NCI-H2081 (cell line): ENCODE measurements at regions not wholly inside any gene's neighbourhood (a gene's known extent, or its start where the extent isn't known, plus 50 kb on each side); places are given as distances from the start of the nearest gene placed in this dataset.
"Not testable (repeated sequence)": the region's sequence is repeated elsewhere in the genome, so short reads cannot be mapped to it uniquely, and the experiment has no call there.

Experiments
- DNase-seq, 2 experiments: peaks; one replicate each; lab custom pipeline; 2025; lab: John Stamatoyannopoulos, UW

DNA sequence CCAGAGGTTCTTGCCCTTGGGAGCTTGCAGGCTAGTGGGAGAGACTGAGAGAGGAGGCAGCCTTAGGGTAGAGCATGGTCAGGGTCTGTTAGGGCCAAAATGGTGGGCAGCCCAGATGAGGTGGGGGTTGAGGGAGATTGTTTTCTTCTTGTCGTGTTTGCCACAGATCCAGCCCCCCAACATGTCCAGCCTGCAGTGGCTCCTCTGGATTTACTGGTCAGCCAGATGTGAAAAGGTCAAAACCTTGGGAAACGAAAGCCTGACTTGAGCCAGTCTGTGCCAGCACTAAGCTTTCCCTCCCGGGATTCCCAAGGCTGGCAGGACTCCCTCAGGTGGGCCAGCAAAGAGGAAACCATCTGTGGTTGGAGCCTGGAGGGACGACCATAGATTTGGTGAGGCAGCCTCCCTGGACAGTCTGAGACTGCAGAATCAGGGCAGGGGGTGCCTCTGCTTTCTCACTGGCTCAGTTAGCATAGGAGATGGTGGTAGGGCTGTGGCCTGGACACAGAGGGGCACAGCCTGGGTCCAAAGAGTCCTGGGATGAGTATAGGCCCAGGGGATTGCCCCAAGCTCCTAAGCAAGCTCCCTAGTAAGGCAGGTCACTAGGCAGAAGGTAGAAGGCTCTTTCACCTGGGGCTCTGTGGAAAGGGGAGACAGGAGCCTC is 51.2 kb upstream of the PRR23C start:
- no peak for DNase-seq

DNA sequence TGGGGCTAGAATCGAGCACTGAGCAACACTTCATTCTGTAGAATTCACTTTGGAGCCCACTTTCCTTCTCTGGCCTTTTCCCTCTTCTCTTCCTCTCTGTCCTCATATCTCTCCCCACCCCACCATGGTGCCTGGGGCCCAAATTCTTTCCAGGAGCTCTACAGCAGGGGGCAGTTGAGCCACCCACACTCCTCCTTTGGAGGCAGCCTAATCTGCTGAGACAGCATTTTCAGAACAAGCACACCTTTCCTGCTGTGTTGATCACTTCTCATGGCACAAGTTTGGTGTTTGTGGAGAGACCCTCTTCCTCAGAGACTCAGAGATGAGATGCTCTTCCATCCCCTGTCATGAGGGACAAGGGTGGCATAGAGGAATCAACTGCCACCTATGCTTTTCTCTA is 52.0 kb upstream of the PRR23C start:
- no peak for DNase-seq

DNA sequence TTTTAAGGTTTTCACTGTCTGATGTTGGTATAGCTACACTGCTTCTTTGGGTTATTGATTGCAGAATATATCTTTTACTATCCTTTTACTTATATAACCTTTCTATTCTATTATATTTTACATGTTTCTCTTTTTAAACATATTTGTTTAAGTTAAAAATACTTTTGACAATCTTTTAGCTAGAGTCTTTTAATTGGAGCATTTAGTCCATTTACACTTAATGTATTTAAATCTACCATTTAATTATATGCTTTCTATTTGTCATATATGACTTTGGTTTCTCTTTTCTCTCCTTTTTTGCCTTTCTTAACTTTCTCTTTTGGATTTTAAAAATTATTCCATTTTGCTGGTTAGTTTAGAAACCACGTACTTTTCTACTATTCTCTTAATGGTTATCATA is 53.7 kb upstream of the PRR23C start:
- DNase-seq, result no peak

DNA sequence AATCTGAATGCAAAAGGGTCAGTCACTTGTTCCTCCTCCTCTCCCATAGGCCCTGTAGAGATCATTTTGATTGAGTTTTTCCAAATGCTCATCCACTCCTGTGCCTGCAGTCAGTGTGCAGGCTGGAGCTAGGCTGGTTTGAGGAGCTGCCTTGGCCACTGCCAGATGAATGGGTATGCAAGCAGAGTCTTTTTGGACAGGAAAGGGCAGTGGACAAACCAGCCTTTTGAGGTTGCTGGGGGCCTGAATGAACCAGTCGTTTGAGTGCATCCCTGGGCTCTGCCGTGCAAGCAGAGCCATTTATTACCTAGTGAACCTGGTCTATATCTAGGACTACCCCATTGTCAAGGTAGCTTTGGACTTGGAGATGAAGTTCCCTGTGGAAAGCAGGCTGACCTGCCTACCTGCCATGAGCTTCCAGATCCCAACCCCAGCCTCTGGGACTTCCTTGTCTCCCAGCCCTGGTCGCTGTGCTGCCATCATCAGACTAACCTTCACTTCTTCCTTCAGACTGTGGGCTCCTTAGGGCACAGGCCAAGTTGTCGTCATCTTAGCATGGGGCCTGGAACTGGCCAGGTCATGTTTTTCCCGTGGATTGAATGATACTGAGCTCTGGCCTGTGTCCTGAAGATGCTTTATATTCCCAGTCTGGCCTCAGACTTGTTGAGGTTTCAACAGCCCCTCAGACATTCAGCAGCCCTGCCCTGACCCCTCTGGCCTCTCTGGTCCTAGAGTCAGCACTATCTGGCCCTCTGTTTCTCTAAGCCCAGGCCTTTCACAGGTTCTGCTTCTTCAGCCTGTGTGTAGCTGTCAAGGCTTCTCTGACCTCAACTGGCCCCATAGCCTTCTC is 55.5 kb upstream of the PRR23C start:
- DNase-seq, result no peak

DNA sequence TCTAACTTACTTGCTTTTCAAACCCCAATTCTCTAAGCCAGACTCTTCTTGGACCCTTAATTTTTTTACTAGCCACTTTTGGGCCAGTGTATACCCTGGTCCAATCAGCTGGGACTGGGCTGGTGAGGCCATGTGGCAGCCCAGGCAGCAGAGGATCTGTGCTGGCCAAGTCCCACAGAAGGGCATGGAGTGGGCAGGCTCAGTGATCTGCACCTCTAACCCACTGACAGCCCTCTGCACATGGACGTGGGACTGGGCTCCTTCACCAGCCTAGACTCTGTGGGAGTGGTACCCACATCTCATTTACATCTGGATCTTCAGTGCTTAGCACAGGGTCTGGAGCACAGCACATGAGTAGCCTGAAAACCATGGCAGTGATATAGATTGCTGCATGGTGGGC is 56.1 kb upstream of the PRR23C start:
- DNase-seq, result no peak

- DNase-seq, result no peak
These were observed 56.7 kb upstream of the PRR23C start for GRCh38 chr3:139101396-139101795.

- DNase-seq, result no peak
These were observed 58.8 kb upstream of the PRR23C start for GRCh38 chr3:139103484-139103883.

DNA sequence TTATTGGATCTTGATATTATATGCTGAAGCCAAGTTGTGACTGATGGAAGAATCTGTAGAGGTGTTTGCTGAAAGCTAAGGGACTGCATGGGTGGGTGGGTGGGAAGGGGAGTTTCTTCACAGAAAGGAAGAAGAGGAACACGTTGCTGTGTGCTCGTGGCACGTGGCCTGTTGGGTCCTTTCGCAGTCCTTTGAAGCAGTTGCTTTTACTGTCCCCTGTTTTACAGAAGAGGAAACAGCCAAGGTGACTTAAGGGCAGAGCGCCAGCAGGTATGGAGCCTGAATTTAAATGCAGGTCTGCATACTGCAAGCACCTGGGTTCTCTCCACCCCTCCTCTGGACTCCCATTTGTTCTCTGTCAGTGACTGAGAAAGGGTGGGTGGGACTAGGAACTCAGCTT is 59.4 kb upstream of the PRR23C start:
- no peak for DNase-seq

- DNase-seq, result no peak
These were observed 60.5 kb upstream of the PRR23C start for GRCh38 chr3:139105154-139105702.

GRCh38 chr3:139106013-139106932 is 61.6 kb upstream of the PRR23C start:
- no peak for DNase-seq

DNA sequence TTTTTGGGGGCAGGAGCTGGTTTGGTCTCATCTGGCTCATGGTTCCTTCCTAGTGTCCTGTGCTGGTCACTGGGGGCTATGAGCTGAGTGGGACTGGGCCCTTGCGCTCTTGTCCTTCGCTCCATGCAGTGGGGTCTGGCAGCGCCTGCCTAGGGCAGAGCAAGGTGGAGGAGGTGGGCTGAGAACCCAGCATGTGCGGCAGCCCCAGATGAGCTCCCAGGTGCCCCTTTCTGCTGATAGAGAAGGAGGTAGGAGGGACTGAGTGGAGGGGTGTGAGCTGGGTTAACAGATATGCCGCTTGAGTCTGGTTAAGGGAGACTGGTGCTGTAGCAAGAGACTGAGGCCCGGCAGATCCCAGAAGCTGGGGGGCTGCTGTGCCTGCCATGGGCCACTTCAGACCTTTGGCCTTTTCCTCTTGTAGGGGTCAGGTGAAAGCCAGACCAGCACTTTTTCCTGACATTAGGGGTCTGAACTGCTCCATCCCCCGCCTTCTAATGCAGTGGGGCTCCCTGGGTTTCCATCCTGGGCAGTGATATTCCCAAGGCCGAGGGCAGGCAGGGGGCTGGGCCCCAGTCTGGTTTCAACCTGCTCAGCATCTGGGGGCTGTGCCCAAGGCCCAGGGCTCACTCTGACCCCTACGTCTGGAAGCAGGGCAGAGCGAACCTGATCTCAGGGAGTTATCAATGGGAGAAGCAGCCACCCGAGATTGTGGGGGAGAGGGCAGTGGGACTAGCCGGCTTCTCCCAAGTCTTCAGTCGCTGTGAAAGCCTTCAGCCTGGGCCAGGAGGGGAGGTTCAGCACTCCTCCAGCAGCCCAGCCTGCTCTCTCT is 62.9 kb upstream of the PRR23C start:
- no peak for DNase-seq

GRCh38 chr3:139108253-139108969 is 63.7 kb upstream of the PRR23C start:
- no peak for DNase-seq

- DNase-seq, result no peak
These were observed 64.6 kb upstream of the PRR23C start for GRCh38 chr3:139109271-139109670.

- peak in 1 of 2 experiments; percentile 12 for DNase-seq
These were observed 65.6 kb upstream of the PRR23C start for GRCh38 chr3:139110072-139110830.

DNA sequence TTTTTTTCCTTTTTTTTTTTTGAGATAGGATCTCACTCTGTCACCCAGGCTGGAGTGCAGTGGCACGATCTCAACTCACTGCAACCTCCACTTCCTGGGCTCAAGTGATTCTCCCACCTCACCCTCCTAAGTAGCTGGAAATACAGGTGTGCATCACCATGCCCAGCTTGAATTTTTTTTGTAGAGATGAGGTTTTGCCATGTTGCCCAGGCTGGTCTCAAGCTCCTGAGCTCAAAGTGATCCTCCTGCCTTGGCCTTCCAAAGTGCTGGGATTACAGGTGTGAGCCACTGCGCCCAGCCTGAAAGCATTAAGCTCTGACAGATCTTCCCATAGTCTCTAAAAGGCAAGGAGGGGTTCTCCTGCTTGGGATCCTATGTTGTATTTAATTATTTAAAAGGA is 66.2 kb upstream of the PRR23C start:
- not testable (repeated sequence) for DNase-seq

- DNase-seq, result peak; percentile 59 to 71
These were observed 66.9 kb upstream of the PRR23C start for GRCh38 chr3:139111392-139112229.

- no peak for DNase-seq
These were observed 67.5 kb upstream of the PRR23C start for GRCh38 chr3:139112230-139112558.

DNA sequence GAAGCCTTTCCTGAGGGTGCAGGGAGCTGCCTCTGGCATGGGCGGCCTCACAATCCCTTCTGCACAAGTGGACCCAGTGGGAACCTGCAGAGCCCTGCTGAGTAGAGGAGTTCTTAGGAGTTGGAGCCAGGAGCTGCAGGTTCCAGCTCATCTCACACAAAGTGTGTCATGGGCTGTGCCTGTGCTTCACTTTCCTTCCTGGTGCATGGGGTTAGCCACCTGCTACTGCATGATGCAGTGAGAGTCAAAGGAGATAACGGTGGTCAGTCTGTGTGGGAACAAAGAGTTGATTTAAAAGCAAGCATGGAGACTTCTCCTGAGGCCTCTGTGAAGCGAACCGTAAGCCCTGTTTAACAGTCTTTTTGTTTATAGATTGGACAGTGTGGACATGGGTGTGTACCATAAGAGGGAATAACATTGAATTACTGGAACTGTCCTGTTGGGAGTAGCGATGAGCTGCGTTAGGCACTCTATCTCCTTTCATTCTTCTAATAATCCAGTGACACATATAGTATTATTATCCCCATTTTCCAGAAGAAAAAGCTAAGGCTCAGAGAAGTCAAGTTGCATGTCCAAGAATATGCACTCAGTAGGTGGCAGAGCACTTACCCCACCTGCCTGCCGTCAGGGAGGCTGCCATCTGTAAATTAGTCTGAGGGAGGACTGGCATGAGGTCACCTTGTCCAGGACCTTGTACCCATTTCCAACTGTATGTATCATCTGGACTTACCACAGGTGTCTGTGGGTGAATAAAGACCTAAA is 68.7 kb upstream of the PRR23C start:
- peak in 1 of 2 experiments; percentile 24 for DNase-seq
